ENCODE measurements at regions not wholly inside any gene's neighbourhood (a gene's known extent, or its start where the extent isn't known, plus 50 kb on each side); places are given as distances from the start of the nearest gene placed in this dataset.

- TF ChIP-seq, protein P1, sequence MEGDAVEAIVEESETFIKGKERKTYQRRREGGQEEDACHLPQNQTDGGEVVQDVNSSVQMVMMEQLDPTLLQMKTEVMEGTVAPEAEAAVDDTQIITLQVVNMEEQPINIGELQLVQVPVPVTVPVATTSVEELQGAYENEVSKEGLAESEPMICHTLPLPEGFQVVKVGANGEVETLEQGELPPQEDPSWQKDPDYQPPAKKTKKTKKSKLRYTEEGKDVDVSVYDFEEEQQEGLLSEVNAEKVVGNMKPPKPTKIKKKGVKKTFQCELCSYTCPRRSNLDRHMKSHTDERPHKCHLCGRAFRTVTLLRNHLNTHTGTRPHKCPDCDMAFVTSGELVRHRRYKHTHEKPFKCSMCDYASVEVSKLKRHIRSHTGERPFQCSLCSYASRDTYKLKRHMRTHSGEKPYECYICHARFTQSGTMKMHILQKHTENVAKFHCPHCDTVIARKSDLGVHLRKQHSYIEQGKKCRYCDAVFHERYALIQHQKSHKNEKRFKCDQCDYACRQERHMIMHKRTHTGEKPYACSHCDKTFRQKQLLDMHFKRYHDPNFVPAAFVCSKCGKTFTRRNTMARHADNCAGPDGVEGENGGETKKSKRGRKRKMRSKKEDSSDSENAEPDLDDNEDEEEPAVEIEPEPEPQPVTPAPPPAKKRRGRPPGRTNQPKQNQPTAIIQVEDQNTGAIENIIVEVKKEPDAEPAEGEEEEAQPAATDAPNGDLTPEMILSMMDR (IDR thresholded peaks at IDR 0.05; ENCODE audit: poor library complexity): no peak
- TF ChIP-seq EZH2phosphoT487 (IDR thresholded peaks at IDR 0.05; ENCODE audit: low read depth, severe bottlenecking, unreplicated experiment): no peak
Observed at GRCh38 chr12:77166696-77167095, 101.3 kb upstream of the E2F7 start.
